K562 (cell line): ENCODE measurements at regions not wholly inside any gene's neighbourhood (a gene's known extent, or its start where the extent isn't known, plus 50 kb on each side); places are given as distances from the start of the nearest gene placed in this dataset.

Experiments
- ATAC-seq: fragments of 200-7000 bp; cut with Tn5 transposase; 3 replicates; pipeline ENCODE4 v1.9.1; 2020; ENCODE audit warnings: moderate library complexity
- BruUV-seq: library from RNA; stranded (reverse); fragments of 400-500 nt; replicated peaks from 2 replicates; lab custom pipeline; 2021; lab: Mats Ljungman, UMichigan
- CTCF ChIA-PET: fragments of 300-600 bp; formaldehyde crosslinking; extraction: SDS; loops from one replicate; lab custom pipeline; 2021; ENCODE audit warnings: low intra/inter-chr PET ratio; lab: Yijun Ruan, JAX
- POLR2A ChIA-PET: fragments of 300-600, 350-650 bp; sonication (Branson Sonifier 250); formaldehyde crosslinking; extraction: SDS; loops from one replicate; lab custom pipeline; 2021; ENCODE audit warnings: antibody characterized with exemption, inconsistent platforms; lab: Yijun Ruan, JAX
- DNase-seq, 4 experiments: peaks; one replicate each; pipeline versions ENCODE4 v3.0.0 to v3.0.0-alpha.2; 2011 to 2018; ENCODE audit warnings: low spot score in 3 of 4, mixed read lengths in 3 of 4; ENCODE audit errors: extremely low read depth in 1 of 4
- FAIRE-seq: peaks from 2 replicates; lab custom pipeline; 2011; peaks lifted over from hg19 to GRCh38; lab: Jason Lieb, UNC
- H2AFZ ChIP-seq: 2 replicates; pipeline ENCODE4 v1.6.0; 2011; ENCODE audit warnings: low read depth, low read length, control low read depth, inconsistent platforms
- H3K27ac ChIP-seq: fragments of 200-600 bp; 3 replicates; pipeline ENCODE4 v1.8.0; 2011; ENCODE audit warnings: low read depth, mild to moderate bottlenecking, control low read depth, inconsistent platforms, low read length, moderate library complexity, mixed read lengths; ENCODE audit errors: extremely low read depth
- H3K27me3 ChIP-seq, 2 experiments: fragments of 300-600 bp in 1 of 2; 2 replicates in 1 of 2; 3 replicates in 1 of 2; pipeline versions ENCODE4 v1.6.0 to v1.8.0; 2011; ENCODE audit warnings: inconsistent platforms in 2 of 2, low read length in 2 of 2, mild to moderate bottlenecking in 1 of 2, mixed read lengths in 1 of 2, moderate library complexity in 1 of 2; ENCODE audit not compliant: control insufficient read depth in 2 of 2, insufficient read depth in 2 of 2
- H3K36me3 ChIP-seq: fragments of 300-600 bp; 3 replicates; pipeline ENCODE4 v1.8.0; 2011; ENCODE audit warnings: mild to moderate bottlenecking, low read length, inconsistent platforms; ENCODE audit not compliant: control insufficient read depth, insufficient read depth
- H3K4me1 ChIP-seq, 2 experiments: fragments of 200-600 bp in 1 of 2; replicated peaks in 1 of 2; 2 replicates in 1 of 2; 3 replicates in 1 of 2; pipeline versions ENCODE4 v1.5.1 to v1.8.0; 2011; ENCODE audit warnings: inconsistent platforms in 2 of 2, low read length in 2 of 2, mild to moderate bottlenecking in 1 of 2, mixed read lengths in 1 of 2, moderate library complexity in 1 of 2; ENCODE audit not compliant: control insufficient read depth in 2 of 2, insufficient read depth in 2 of 2
- H3K4me2 ChIP-seq: 2 replicates; pipeline ENCODE4 v1.6.1; 2011; ENCODE audit warnings: low read length, control low read depth, inconsistent platforms, mixed read lengths; ENCODE audit not compliant: insufficient read depth
- H3K4me3 ChIP-seq: fragments of 200-600 bp; sonication (generic), shearing (Covaris generic); 2 replicates; pipeline ENCODE4 v1.5.1; 2016; ENCODE audit warnings: control low read depth, inconsistent platforms
- H3K79me2 ChIP-seq: fragments of 200-600 bp; 3 replicates; pipeline ENCODE4 v1.8.0; 2011; ENCODE audit warnings: low read length, inconsistent platforms; ENCODE audit not compliant: control insufficient read depth, insufficient read depth
- H3K9ac ChIP-seq, 2 experiments: 2 replicates each; pipeline versions ENCODE4 v1.6.0 to v1.6.1; 2011; ENCODE audit warnings: low read depth in 2 of 2, low read length in 2 of 2, control low read depth in 1 of 2, inconsistent platforms in 1 of 2, mild to moderate bottlenecking in 1 of 2, mixed read lengths in 1 of 2; ENCODE audit not compliant: insufficient read depth in 1 of 2
- H3K9me1 ChIP-seq: one replicate; pipeline ENCODE4 v1.6.0; 2011; ENCODE audit warnings: inconsistent platforms, mild to moderate bottlenecking, low read length, moderate library complexity; ENCODE audit not compliant: control insufficient read depth, insufficient read depth
- H3K9me3 ChIP-seq: replicated peaks from 2 replicates; pipeline ENCODE4 v1.5.1; 2011; ENCODE audit warnings: low read depth, low read length, inconsistent platforms; ENCODE audit not compliant: control insufficient read depth, insufficient read depth
- H4K20me1 ChIP-seq: replicated peaks from 2 replicates; pipeline ENCODE4 v1.6.1; 2011; ENCODE audit warnings: low read length, inconsistent platforms, mixed read lengths; ENCODE audit not compliant: control insufficient read depth, insufficient read depth
- CSDE1 ChIP-seq, 2 experiments: fragments of 450-650 bp; IDR thresholded peaks; 2 replicates each; pipeline ENCODE4 v1.6.1; 2016; ENCODE audit warnings: mild to moderate bottlenecking in 1 of 2
- CUX1 ChIP-seq: fragments of 200-800 bp; sonication (Bioruptor generic); IDR thresholded peaks from 2 replicates; pipeline ENCODE4 v1.6.1; 2016; ENCODE audit warnings: missing genetic modification characterization, missing compliant biosample characterization
- HDAC3 ChIP-seq: fragments of 450-650 bp; IDR thresholded peaks from 2 replicates; pipeline ENCODE4 v1.6.1; 2018; ENCODE audit warnings: borderline replicate concordance, mild to moderate bottlenecking, moderate library complexity; ENCODE audit not compliant: partially characterized antibody
- HOMEZ ChIP-seq: fragments of 250-450 bp; sonication (Bioruptor Pico); IDR thresholded peaks from 2 replicates; pipeline ENCODE4 v1.4.0; 2020; ENCODE audit warnings: mild to moderate bottlenecking, moderate library complexity
- NFATC3 ChIP-seq: fragments of 450-650 bp; IDR thresholded peaks from 2 replicates; pipeline ENCODE4 v1.6.1; 2017; ENCODE audit warnings: mild to moderate bottlenecking
- NR1H2 ChIP-seq: sonication (generic); formaldehyde crosslinking; IDR thresholded peaks from 2 replicates; pipeline ENCODE4 v1.4.0; 2020; ENCODE audit warnings: mild to moderate bottlenecking, missing genetic modification reagents
- NR4A1 ChIP-seq, 2 experiments: fragments of 250-450 bp in 1 of 2; fragments of 450-650 bp in 1 of 2; sonication (Bioruptor Pico) in 1 of 2; IDR thresholded peaks; 2 replicates each; pipeline versions ENCODE4 v1.4.0 to v1.6.1; 2016 to 2020; ENCODE audit warnings: mild to moderate bottlenecking in 2 of 2, missing compliant biosample characterization in 1 of 2, missing genetic modification characterization in 1 of 2, moderate library complexity in 1 of 2
- SMAD1 ChIP-seq: fragments of 150-350 bp; IDR thresholded peaks from 2 replicates; pipeline ENCODE4 v1.6.1; 2014; ENCODE audit warnings: low read length, low read depth; ENCODE audit not compliant: partially characterized antibody
- SMARCC2 ChIP-seq: fragments of 450-650 bp; IDR thresholded peaks from 2 replicates; pipeline ENCODE4 v1.6.1; 2017; ENCODE audit warnings: antibody characterized with exemption, moderate library complexity, mild to moderate bottlenecking, low read depth
- STAT5B ChIP-seq: fragments of 250-450 bp; sonication (Bioruptor Pico); IDR thresholded peaks from 2 replicates; pipeline ENCODE4 v1.8.0; 2021; ENCODE audit warnings: mild to moderate bottlenecking, inconsistent platforms
- ZBTB34 ChIP-seq: fragments of 250-450 bp; sonication (Bioruptor Pico); IDR thresholded peaks from 2 replicates; pipeline ENCODE4 v1.8.0; 2021; ENCODE audit warnings: mild to moderate bottlenecking, moderate library complexity
- ZNF174 ChIP-seq: fragments of 250-450 bp; sonication (Bioruptor Pico); IDR thresholded peaks from 2 replicates; pipeline ENCODE4 v1.4.0; 2020; ENCODE audit warnings: mild to moderate bottlenecking
- ZNF277 ChIP-seq: fragments of 250-450 bp; sonication (Bioruptor Pico); IDR thresholded peaks from 2 replicates; pipeline ENCODE4 v1.8.0; 2022; ENCODE audit warnings: inconsistent platforms, mild to moderate bottlenecking, moderate library complexity, borderline replicate concordance
- WGBS: fragments of 100-300 bp; shearing (Covaris generic); methylation state at CpG from one replicate; pipeline ENCODE4 v1.1.6; 2016; ENCODE audit warnings: low coverage, mixed read lengths; ENCODE audit not compliant: insufficient coverage; ENCODE audit errors: missing lambda C conversion rate; 5-methylcytosine and 5-hydroxymethylcytosine counted together
- in situ Hi-C: fragments of 300-500 bp; cut with MboI; formaldehyde crosslinking; loops from 4 replicates; pipeline ENCODE4 v1.15.0; 2018; ENCODE audit warnings: inconsistent platforms, mixed read lengths
- intact Hi-C: fragments of 100-400 bp; cut with micrococcal nuclease; formaldehyde crosslinking; loops from 2 replicates; pipeline ENCODE4 v1.14.2; 2022

GRCh38 chr5:58087905-58088304, 372.0 kb downstream of the PLK2 start:
- H3K79me2 ChIP-seq = no peaks in the 10 kb centered on the region
- no peaks in the 10 kb centered on the region for H3K27me3 ChIP-seq
- H2AFZ ChIP-seq = no peak overlapping the region
- CTCF ChIA-PET = no interaction called here
- POLR2A ChIA-PET = no interaction called here
- no peaks in the 10 kb centered on the region for H3K9me1 ChIP-seq
- H3K9ac ChIP-seq = no peak overlapping the region
- FAIRE-seq = no peak
- H3K27ac ChIP-seq = no peak overlapping the region
- ATAC-seq = no peak
- TF ChIP-seq NR4A1 (CRISPR knock-in tag; IDR thresholded peaks at IDR 0.05) (no peak), NR4A1 (tag; IDR thresholded peaks at IDR 0.05) (no peak), ZNF277 (no peak), ZNF174 (no peak), HDAC3 (no peak), NFATC3 (no peak), SMAD1 (no peak), CUX1 (no peak), STAT5B (CRISPR knock-in tag) (no peak), HOMEZ (CRISPR knock-in tag) (no peak), CSDE1 (IDR thresholded peaks at IDR 0.05) (no peak), ZBTB34 (CRISPR knock-in tag) (no peak), SMARCC2 (no peak), NR1H2 (CRISPR knock-in tag) (no peak)
- no peaks in the 10 kb centered on the region for H4K20me1 ChIP-seq
- no TSS peak for BruUV-seq
- DNase-seq = no peak
- no peaks in the 10 kb centered on the region for H3K36me3 ChIP-seq
- H3K4me2 ChIP-seq = no peak overlapping the region
- no peak overlapping the region for H3K4me3 ChIP-seq
- 19% methylated on average over 2 of the region's 2 CpGs for whole genome bisulfite sequencing
- no peaks in the 10 kb centered on the region for H3K4me1 ChIP-seq
- no peaks in the 10 kb centered on the region; the same call in 1 of the 2 replicates for H3K9me3 ChIP-seq
- in situ Hi-C loops = no loop called here
- intact Hi-C loops = no loop called here
